ENCODE measurements at regions not wholly inside any gene's neighbourhood (a gene's known extent, or its start where the extent isn't known, plus 50 kb on each side); places are given as distances from the start of the nearest gene placed in this dataset.

DNA sequence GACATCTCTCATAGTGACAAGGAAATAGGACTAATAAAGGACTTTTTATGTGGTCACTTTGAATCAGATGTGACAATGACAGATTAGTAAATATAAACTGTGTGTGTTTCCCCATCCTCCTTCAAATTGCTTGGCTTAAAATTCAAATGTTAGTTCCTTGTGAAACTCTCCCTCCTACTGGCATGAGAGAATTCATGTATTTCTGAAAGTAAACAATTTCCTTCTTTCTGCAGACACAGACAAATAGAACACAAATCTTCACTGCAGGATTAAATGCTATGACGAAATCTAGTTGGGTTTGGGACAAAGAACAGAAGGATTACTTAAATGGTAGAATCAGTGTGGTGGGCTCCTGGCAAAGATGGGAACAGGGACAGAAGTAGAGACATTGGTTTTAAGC lies 328.7 kb upstream of the FAM98A start:
- CTCF ChIA-PET, result no interaction called here
- no peak overlapping the region for H3K27ac ChIP-seq (ENCODE audit: extremely low read depth, low read depth, low read length)
- H3K4me3 ChIP-seq (ENCODE audit: low read depth, low read length), result no peak overlapping the region
- POLR2A ChIA-PET, result no interaction called here
- no peaks in the 10 kb centered on the region for H3K4me1 ChIP-seq (ENCODE audit: control insufficient read depth, insufficient read depth, low read length)
- H3K9me3 ChIP-seq (ENCODE audit: control insufficient read depth, insufficient read depth, low read depth, low read length), result no peaks in the 10 kb centered on the region
- no peaks in the 10 kb centered on the region for H3K36me3 ChIP-seq (ENCODE audit: control insufficient read depth in 2 of 2, insufficient read depth in 1 of 2, low read length in 2 of 2)
- TF ChIP-seq, protein P1, sequence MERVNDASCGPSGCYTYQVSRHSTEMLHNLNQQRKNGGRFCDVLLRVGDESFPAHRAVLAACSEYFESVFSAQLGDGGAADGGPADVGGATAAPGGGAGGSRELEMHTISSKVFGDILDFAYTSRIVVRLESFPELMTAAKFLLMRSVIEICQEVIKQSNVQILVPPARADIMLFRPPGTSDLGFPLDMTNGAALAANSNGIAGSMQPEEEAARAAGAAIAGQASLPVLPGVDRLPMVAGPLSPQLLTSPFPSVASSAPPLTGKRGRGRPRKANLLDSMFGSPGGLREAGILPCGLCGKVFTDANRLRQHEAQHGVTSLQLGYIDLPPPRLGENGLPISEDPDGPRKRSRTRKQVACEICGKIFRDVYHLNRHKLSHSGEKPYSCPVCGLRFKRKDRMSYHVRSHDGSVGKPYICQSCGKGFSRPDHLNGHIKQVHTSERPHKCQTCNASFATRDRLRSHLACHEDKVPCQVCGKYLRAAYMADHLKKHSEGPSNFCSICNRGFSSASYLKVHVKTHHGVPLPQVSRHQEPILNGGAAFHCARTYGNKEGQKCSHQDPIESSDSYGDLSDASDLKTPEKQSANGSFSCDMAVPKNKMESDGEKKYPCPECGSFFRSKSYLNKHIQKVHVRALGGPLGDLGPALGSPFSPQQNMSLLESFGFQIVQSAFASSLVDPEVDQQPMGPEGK (tag by site-specific recombination; IDR thresholded peaks at IDR 0.05), result no peak

DNA sequence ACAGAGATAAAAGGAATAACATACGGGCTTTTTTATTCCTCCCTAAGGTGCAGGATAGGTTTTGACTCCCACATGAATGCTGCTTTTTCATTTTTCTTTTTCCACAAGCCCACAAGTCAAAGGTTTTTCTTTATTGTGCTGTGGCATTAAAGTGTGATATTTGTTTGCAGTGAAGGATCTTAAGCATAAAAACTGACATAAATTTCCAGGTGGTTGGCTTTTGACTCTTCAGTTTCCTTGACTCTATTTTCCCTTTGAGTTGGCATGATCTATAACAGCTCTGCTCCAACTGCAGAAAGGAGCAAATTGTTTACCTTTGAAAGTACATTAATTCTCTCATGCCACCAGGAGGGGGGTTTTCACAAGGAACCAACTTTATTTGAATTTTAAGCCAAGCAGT lies 326.2 kb upstream of the FAM98A start:
- Histone ChIP-seq H3K36me3 (ENCODE audit: control insufficient read depth in 2 of 2, insufficient read depth in 1 of 2, low read length in 2 of 2) (no peaks in the 10 kb centered on the region), H3K9me3 (ENCODE audit: control insufficient read depth, insufficient read depth, low read depth, low read length) (no peaks in the 10 kb centered on the region), H3K4me1 (ENCODE audit: control insufficient read depth, insufficient read depth, low read length) (no peaks in the 10 kb centered on the region), H3K4me3 (ENCODE audit: low read depth, low read length) (no peak overlapping the region), H3K27ac (ENCODE audit: extremely low read depth, low read depth, low read length) (no peak overlapping the region)
- CTCF ChIA-PET, result no interaction called here
- TF ChIP-seq ZFP69B (tag by site-specific recombination; IDR thresholded peaks at IDR 0.05), result no peak
- TF ChIP-seq ZNF2 (tag by site-specific recombination; IDR thresholded peaks at IDR 0.05), result no peak
- TF ChIP-seq ZNF140 (tag by site-specific recombination; IDR thresholded peaks at IDR 0.05), result no peak
- POLR2A ChIA-PET, result no interaction called here

DNA sequence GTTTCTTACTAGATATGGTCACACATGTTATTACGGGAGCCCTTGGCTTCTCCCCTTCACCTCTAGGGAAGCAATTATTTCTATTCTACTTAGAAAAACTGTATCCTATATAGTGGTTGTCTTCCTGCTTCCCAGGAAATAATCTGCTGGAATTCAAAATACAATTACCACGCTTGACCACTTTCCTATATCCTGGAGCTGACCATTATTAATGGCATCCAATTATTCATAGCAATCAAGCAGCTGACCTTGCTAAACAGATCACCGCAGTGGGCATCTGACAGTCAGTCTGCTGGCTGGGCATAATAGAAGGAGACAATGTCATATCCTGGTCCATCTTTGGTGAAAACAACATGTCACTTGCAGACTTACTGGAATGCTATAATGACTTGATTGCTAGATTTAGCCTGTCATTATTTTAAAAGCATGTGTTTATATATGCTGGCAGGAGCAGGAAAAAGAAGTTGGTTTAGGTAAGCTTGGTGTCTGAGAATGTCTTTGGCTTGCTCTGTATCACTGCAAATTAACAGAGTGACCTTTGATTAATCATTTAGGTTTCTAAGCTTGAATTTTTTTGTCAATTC lies 325.6 kb upstream of the FAM98A start:
- no peaks in the 10 kb centered on the region for H3K36me3 ChIP-seq (ENCODE audit: control insufficient read depth in 2 of 2, insufficient read depth in 1 of 2, low read length in 2 of 2)
- ChIA-PET CTCF (no interaction called here), POLR2A (no interaction called here)
- H3K9me3 ChIP-seq (ENCODE audit: control insufficient read depth, insufficient read depth, low read depth, low read length), result no peaks in the 10 kb centered on the region
- no peaks in the 10 kb centered on the region for H3K4me1 ChIP-seq (ENCODE audit: control insufficient read depth, insufficient read depth, low read length)
- TF ChIP-seq ZNF707 (tag by site-specific recombination; IDR thresholded peaks at IDR 0.05), result no peak
- TF ChIP-seq ZNF341 (tag by site-specific recombination; IDR thresholded peaks at IDR 0.05; ENCODE audit: low read depth), result no peak
- no peak for TF ChIP-seq KLF7 (tag by site-specific recombination; IDR thresholded peaks at IDR 0.05; ENCODE audit: borderline replicate concordance)
- TF ChIP-seq MZF1 (tag by site-specific recombination; IDR thresholded peaks at IDR 0.05; ENCODE audit: borderline replicate concordance), result no peak
- TF ChIP-seq, protein P2, sequence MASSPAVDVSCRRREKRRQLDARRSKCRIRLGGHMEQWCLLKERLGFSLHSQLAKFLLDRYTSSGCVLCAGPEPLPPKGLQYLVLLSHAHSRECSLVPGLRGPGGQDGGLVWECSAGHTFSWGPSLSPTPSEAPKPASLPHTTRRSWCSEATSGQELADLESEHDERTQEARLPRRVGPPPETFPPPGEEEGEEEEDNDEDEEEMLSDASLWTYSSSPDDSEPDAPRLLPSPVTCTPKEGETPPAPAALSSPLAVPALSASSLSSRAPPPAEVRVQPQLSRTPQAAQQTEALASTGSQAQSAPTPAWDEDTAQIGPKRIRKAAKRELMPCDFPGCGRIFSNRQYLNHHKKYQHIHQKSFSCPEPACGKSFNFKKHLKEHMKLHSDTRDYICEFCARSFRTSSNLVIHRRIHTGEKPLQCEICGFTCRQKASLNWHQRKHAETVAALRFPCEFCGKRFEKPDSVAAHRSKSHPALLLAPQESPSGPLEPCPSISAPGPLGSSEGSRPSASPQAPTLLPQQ (tag by site-specific recombination; IDR thresholded peaks at IDR 0.05), result no peak
- no peak for TF ChIP-seq ZNF10 (tag by site-specific recombination; IDR thresholded peaks at IDR 0.05)
- no peak for TF ChIP-seq RBAK (tag by site-specific recombination; IDR thresholded peaks at IDR 0.05)
- no peak for TF ChIP-seq GLI2 (tag by site-specific recombination; IDR thresholded peaks at IDR 0.05; ENCODE audit: borderline replicate concordance, low read depth)
- no peak for TF ChIP-seq ZNF830 (tag by site-specific recombination; IDR thresholded peaks at IDR 0.05; ENCODE audit: low read depth)
- TF ChIP-seq, protein P3, sequence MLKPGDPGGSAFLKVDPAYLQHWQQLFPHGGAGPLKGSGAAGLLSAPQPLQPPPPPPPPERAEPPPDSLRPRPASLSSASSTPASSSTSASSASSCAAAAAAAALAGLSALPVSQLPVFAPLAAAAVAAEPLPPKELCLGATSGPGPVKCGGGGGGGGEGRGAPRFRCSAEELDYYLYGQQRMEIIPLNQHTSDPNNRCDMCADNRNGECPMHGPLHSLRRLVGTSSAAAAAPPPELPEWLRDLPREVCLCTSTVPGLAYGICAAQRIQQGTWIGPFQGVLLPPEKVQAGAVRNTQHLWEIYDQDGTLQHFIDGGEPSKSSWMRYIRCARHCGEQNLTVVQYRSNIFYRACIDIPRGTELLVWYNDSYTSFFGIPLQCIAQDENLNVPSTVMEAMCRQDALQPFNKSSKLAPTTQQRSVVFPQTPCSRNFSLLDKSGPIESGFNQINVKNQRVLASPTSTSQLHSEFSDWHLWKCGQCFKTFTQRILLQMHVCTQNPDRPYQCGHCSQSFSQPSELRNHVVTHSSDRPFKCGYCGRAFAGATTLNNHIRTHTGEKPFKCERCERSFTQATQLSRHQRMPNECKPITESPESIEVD (tag by site-specific recombination; IDR thresholded peaks at IDR 0.05), result no peak
- TF ChIP-seq KLF10 (tag by site-specific recombination; IDR thresholded peaks at IDR 0.05), result no peak
- TF ChIP-seq ZNF654 (tag by site-specific recombination; IDR thresholded peaks at IDR 0.05; ENCODE audit: low read depth), result no peak
- no peak for TF ChIP-seq SP3 (tag by site-specific recombination; IDR thresholded peaks at IDR 0.05)
- TF ChIP-seq ZNF792 (tag by site-specific recombination; IDR thresholded peaks at IDR 0.05), result no peak
- TF ChIP-seq GLIS2 (tag by site-specific recombination; IDR thresholded peaks at IDR 0.05), result no peak
- TF ChIP-seq ZNF416 (tag by site-specific recombination; IDR thresholded peaks at IDR 0.05), result no peak
- no peak for TF ChIP-seq ZNF664 (tag by site-specific recombination; IDR thresholded peaks at IDR 0.05)
- TF ChIP-seq ZEB2 (tag by site-specific recombination; IDR thresholded peaks at IDR 0.05), result no peak
- TF ChIP-seq ZBTB1 (tag by site-specific recombination; IDR thresholded peaks at IDR 0.05), result no peak
- no peak for TF ChIP-seq ZBTB17 (tag by site-specific recombination; IDR thresholded peaks at IDR 0.05)
- no peak overlapping the region for H3K27ac ChIP-seq (ENCODE audit: extremely low read depth, low read depth, low read length)
- H3K4me3 ChIP-seq (ENCODE audit: low read depth, low read length), result no peak overlapping the region

Data from HEK293 (cell line).